K562 (cell line): ENCODE measurements at regions not wholly inside any gene's neighbourhood (a gene's known extent, or its start where the extent isn't known, plus 50 kb on each side); places are given as distances from the start of the nearest gene placed in this dataset.

Source experiments
- ATAC-seq: fragments of 200-7000 bp; cut with Tn5 transposase; 3 replicates; pipeline ENCODE4 v1.9.1; 2020; ENCODE audit warnings: moderate library complexity
- BruUV-seq: library from RNA; stranded (reverse); fragments of 400-500 nt; replicated peaks from 2 replicates; lab custom pipeline; 2021; lab: Mats Ljungman, UMichigan
- CTCF ChIA-PET: fragments of 300-600 bp; formaldehyde crosslinking; extraction: SDS; loops from one replicate; lab custom pipeline; 2021; ENCODE audit warnings: low intra/inter-chr PET ratio; lab: Yijun Ruan, JAX
- POLR2A ChIA-PET: fragments of 300-600, 350-650 bp; sonication (Branson Sonifier 250); formaldehyde crosslinking; extraction: SDS; loops from one replicate; lab custom pipeline; 2021; ENCODE audit warnings: antibody characterized with exemption, inconsistent platforms; lab: Yijun Ruan, JAX
- DNase-seq, 4 experiments: peaks; one replicate each; pipeline versions ENCODE4 v3.0.0 to v3.0.0-alpha.2; 2011 to 2018; ENCODE audit warnings: low spot score in 3 of 4, mixed read lengths in 3 of 4; ENCODE audit errors: extremely low read depth in 1 of 4
- FAIRE-seq: peaks from 2 replicates; lab custom pipeline; 2011; peaks lifted over from hg19 to GRCh38; lab: Jason Lieb, UNC
- H2AFZ ChIP-seq: 2 replicates; pipeline ENCODE4 v1.6.0; 2011; ENCODE audit warnings: low read depth, low read length, control low read depth, inconsistent platforms
- H3K27ac ChIP-seq: fragments of 200-600 bp; 3 replicates; pipeline ENCODE4 v1.8.0; 2011; ENCODE audit warnings: low read depth, mild to moderate bottlenecking, control low read depth, inconsistent platforms, low read length, moderate library complexity, mixed read lengths; ENCODE audit errors: extremely low read depth
- H3K27me3 ChIP-seq, 2 experiments: fragments of 300-600 bp in 1 of 2; 2 replicates in 1 of 2; 3 replicates in 1 of 2; pipeline versions ENCODE4 v1.6.0 to v1.8.0; 2011; ENCODE audit warnings: inconsistent platforms in 2 of 2, low read length in 2 of 2, mild to moderate bottlenecking in 1 of 2, mixed read lengths in 1 of 2, moderate library complexity in 1 of 2; ENCODE audit not compliant: control insufficient read depth in 2 of 2, insufficient read depth in 2 of 2
- H3K36me3 ChIP-seq: fragments of 300-600 bp; 3 replicates; pipeline ENCODE4 v1.8.0; 2011; ENCODE audit warnings: mild to moderate bottlenecking, low read length, inconsistent platforms; ENCODE audit not compliant: control insufficient read depth, insufficient read depth
- H3K4me1 ChIP-seq, 2 experiments: fragments of 200-600 bp in 1 of 2; replicated peaks in 1 of 2; 2 replicates in 1 of 2; 3 replicates in 1 of 2; pipeline versions ENCODE4 v1.5.1 to v1.8.0; 2011; ENCODE audit warnings: inconsistent platforms in 2 of 2, low read length in 2 of 2, mild to moderate bottlenecking in 1 of 2, mixed read lengths in 1 of 2, moderate library complexity in 1 of 2; ENCODE audit not compliant: control insufficient read depth in 2 of 2, insufficient read depth in 2 of 2
- H3K4me2 ChIP-seq: 2 replicates; pipeline ENCODE4 v1.6.1; 2011; ENCODE audit warnings: low read length, control low read depth, inconsistent platforms, mixed read lengths; ENCODE audit not compliant: insufficient read depth
- H3K4me3 ChIP-seq: fragments of 200-600 bp; sonication (generic), shearing (Covaris generic); 2 replicates; pipeline ENCODE4 v1.5.1; 2016; ENCODE audit warnings: control low read depth, inconsistent platforms
- H3K79me2 ChIP-seq: fragments of 200-600 bp; 3 replicates; pipeline ENCODE4 v1.8.0; 2011; ENCODE audit warnings: low read length, inconsistent platforms; ENCODE audit not compliant: control insufficient read depth, insufficient read depth
- H3K9ac ChIP-seq, 2 experiments: 2 replicates each; pipeline versions ENCODE4 v1.6.0 to v1.6.1; 2011; ENCODE audit warnings: low read depth in 2 of 2, low read length in 2 of 2, control low read depth in 1 of 2, inconsistent platforms in 1 of 2, mild to moderate bottlenecking in 1 of 2, mixed read lengths in 1 of 2; ENCODE audit not compliant: insufficient read depth in 1 of 2
- H3K9me1 ChIP-seq: one replicate; pipeline ENCODE4 v1.6.0; 2011; ENCODE audit warnings: inconsistent platforms, mild to moderate bottlenecking, low read length, moderate library complexity; ENCODE audit not compliant: control insufficient read depth, insufficient read depth
- H3K9me3 ChIP-seq: replicated peaks from 2 replicates; pipeline ENCODE4 v1.5.1; 2011; ENCODE audit warnings: low read depth, low read length, inconsistent platforms; ENCODE audit not compliant: control insufficient read depth, insufficient read depth
- H4K20me1 ChIP-seq: replicated peaks from 2 replicates; pipeline ENCODE4 v1.6.1; 2011; ENCODE audit warnings: low read length, inconsistent platforms, mixed read lengths; ENCODE audit not compliant: control insufficient read depth, insufficient read depth
- CSDE1 ChIP-seq, 2 experiments: fragments of 450-650 bp; IDR thresholded peaks; 2 replicates each; pipeline ENCODE4 v1.6.1; 2016; ENCODE audit warnings: mild to moderate bottlenecking in 1 of 2
- E2F8 ChIP-seq: fragments of 450-650 bp; IDR thresholded peaks from 2 replicates; pipeline ENCODE4 v1.7.1; 2018; ENCODE audit warnings: mild to moderate bottlenecking, low read depth; ENCODE audit not compliant: partially characterized antibody
- ETV6 ChIP-seq, 3 experiments: fragments of 150-350 bp in 1 of 3; sonication (generic) in 1 of 3; formaldehyde crosslinking in 1 of 3; IDR thresholded peaks; 2 replicates each; pipeline versions ENCODE4 v1.6.1 to v1.8.0; 2014 to 2022; ENCODE audit warnings: borderline replicate concordance in 2 of 3, low read depth in 2 of 3, antibody characterized with exemption in 1 of 3, low read length in 1 of 3, mild to moderate bottlenecking in 1 of 3, missing genetic modification reagents in 1 of 3
- FOS ChIP-seq: IDR thresholded peaks from 3 replicates; pipeline ENCODE4 v1.6.1; 2011; ENCODE audit not compliant: insufficient read length; ENCODE audit errors: extremely low read depth
- HLTF ChIP-seq: fragments of 450-650 bp; IDR thresholded peaks from 2 replicates; pipeline ENCODE4 v1.6.1; 2016
- HNRNPK ChIP-seq: fragments of 200-400 bp; formaldehyde crosslinking; IDR thresholded peaks from one replicate; pipeline ENCODE4 v1.6.1; 2018; ENCODE audit warnings: mild to moderate bottlenecking, low read depth, low read length; ENCODE audit not compliant: poor library complexity, severe bottlenecking
- MTF1 ChIP-seq: fragments of 250-450 bp; sonication (Bioruptor Pico); IDR thresholded peaks from 2 replicates; pipeline ENCODE4 v1.9.0; 2021; ENCODE audit warnings: moderate library complexity, mild to moderate bottlenecking, inconsistent platforms, borderline replicate concordance
- RFX1 ChIP-seq: fragments of 450-650 bp; IDR thresholded peaks from 2 replicates; pipeline ENCODE4 v1.6.1; 2016; ENCODE audit warnings: mild to moderate bottlenecking, moderate library complexity
- SIRT6 ChIP-seq: IDR thresholded peaks from one replicate; pipeline ENCODE4 v1.6.1; 2012; ENCODE audit warnings: low read depth, mild to moderate bottlenecking, control low read depth, inconsistent platforms, low read length, moderate library complexity
- SMAD4 ChIP-seq: fragments of 250-450 bp; sonication (Bioruptor Pico); conservative IDR thresholded peaks from 2 replicates; pipeline ENCODE4 v1.8.0; 2021; ENCODE audit warnings: inconsistent platforms, mild to moderate bottlenecking, moderate library complexity
- SRSF9 ChIP-seq: fragments of 200-400 bp; formaldehyde crosslinking; IDR thresholded peaks from 2 replicates; pipeline ENCODE4 v1.6.1; 2017; ENCODE audit warnings: low read depth, low read length, borderline replicate concordance
- TCFL5 ChIP-seq: fragments of 250-450 bp; sonication (Bioruptor Pico); conservative IDR thresholded peaks from 2 replicates; pipeline ENCODE4 v1.6.1; 2021; ENCODE audit warnings: mild to moderate bottlenecking, moderate library complexity, matching md5 sums
- TRIM28 ChIP-seq: fragments of 450-650 bp; IDR thresholded peaks from 2 replicates; pipeline ENCODE4 v1.6.1; 2017
- U2AF2 ChIP-seq: fragments of 200-400 bp; formaldehyde crosslinking; optimal IDR thresholded peaks from 2 replicates; pipeline ENCODE3; 2017; ENCODE audit warnings: low read depth, mild to moderate bottlenecking, low read length
- ZBED1 ChIP-seq: IDR thresholded peaks from 2 replicates; pipeline ENCODE4 v1.6.1; 2014
- ZC3H8 ChIP-seq: fragments of 450-650 bp; IDR thresholded peaks from 2 replicates; pipeline ENCODE4 v1.6.1; 2017
- ZNF175 ChIP-seq: fragments of 200-800 bp; sonication (Bioruptor generic); IDR thresholded peaks from 2 replicates; pipeline ENCODE4 v1.6.1; 2016; ENCODE audit warnings: low read depth, mild to moderate bottlenecking, missing genetic modification characterization, missing compliant biosample characterization
- ZNF561 ChIP-seq: fragments of 450-650 bp; formaldehyde crosslinking; conservative IDR thresholded peaks from 2 replicates; pipeline ENCODE4 v1.4.0; 2020; ENCODE audit warnings: mild to moderate bottlenecking, moderate library complexity
- WGBS: fragments of 100-300 bp; shearing (Covaris generic); methylation state at CpG from one replicate; pipeline ENCODE4 v1.1.6; 2016; ENCODE audit warnings: low coverage, mixed read lengths; ENCODE audit not compliant: insufficient coverage; ENCODE audit errors: missing lambda C conversion rate; 5-methylcytosine and 5-hydroxymethylcytosine counted together
- in situ Hi-C: fragments of 300-500 bp; cut with MboI; formaldehyde crosslinking; loops from 4 replicates; pipeline ENCODE4 v1.15.0; 2018; ENCODE audit warnings: inconsistent platforms, mixed read lengths
- intact Hi-C: fragments of 100-400 bp; cut with micrococcal nuclease; formaldehyde crosslinking; loops from 2 replicates; pipeline ENCODE4 v1.14.2; 2022
- TF ChIP-seq, protein P1 (sequence below): fragments of 450-650 bp; formaldehyde crosslinking; IDR thresholded peaks from 2 replicates; pipeline ENCODE4 v1.4.0; 2022; ENCODE audit warnings: mild to moderate bottlenecking, moderate library complexity

DNA sequence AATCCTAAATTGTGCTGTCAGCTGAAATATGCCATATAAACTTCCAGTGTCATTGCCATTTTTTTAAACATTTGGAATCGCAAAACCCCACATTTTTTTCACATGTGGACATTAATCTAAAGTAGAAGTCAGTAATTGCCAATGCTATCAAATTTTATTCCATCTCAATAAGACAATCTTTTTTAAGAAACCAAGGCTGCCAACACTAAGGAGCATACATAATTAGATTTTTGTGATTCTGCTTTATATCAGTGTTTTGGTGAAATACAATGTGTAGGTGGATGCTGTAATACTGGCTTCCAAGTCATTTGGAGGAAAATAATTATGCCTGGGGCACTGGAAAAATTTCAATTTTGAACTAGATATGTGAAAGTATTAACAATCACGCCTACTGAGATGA lies 256.7 kb downstream of the ZPLD1 start (continued):
- no peak for TF ChIP-seq ETV6 (IDR thresholded peaks at IDR 0.05; ENCODE audit: borderline replicate concordance in 1 of 2, low read depth in 2 of 2, low read length in 1 of 2)
- TF ChIP-seq ETV6 (CRISPR knock-in tag; IDR thresholded peaks at IDR 0.05; ENCODE audit: borderline replicate concordance) = no peak
- TF ChIP-seq SRSF9 = no peak
- TF ChIP-seq, protein P1, sequence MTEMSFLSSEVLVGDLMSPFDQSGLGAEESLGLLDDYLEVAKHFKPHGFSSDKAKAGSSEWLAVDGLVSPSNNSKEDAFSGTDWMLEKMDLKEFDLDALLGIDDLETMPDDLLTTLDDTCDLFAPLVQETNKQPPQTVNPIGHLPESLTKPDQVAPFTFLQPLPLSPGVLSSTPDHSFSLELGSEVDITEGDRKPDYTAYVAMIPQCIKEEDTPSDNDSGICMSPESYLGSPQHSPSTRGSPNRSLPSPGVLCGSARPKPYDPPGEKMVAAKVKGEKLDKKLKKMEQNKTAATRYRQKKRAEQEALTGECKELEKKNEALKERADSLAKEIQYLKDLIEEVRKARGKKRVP = no peak
- no peak for TF ChIP-seq ZNF175 (CRISPR knock-in tag)
- no peak for TF ChIP-seq ZBED1
- TF ChIP-seq HNRNPK = no peak
- no peak for TF ChIP-seq SIRT6
- no peak for TF ChIP-seq TCFL5 (CRISPR knock-in tag)
- TF ChIP-seq ZC3H8 = no peak
- TF ChIP-seq FOS = no peak

DNA sequence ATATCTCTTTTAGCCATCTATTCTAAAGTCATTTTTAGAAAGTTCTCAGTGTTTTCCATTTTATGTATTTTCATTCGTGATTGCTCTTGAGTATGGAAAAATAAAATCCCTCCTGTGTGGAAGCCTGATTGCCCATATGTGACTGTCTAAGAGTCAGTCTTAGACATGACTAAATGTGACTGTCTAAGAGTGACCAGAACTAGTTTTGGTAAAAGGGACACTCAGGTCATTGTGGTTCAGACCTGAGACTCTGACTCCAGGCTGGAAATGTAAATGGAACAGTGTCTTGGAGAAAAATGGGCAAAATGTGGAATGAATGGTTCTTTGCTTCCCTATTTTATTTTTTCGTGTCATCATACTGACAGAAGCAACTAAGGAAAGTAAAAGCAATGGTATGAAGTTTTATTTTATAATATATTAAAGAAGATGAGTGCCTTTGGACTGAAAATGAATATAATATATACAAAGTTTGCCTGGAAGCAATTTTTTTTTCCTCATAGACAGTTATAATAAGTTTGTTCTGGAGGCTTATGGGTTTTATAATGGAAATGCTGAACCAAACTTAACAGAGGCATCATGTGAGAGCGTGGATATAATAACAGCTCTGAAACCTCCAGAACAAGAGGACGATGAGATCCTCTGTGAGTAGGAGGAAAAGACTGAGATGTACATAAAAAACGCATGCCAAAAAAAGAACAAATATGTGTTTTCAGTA lies 264.4 kb downstream of the ZPLD1 start:
- no peak overlapping the region for H3K4me2 ChIP-seq
- BruUV-seq = no TSS peak
- intact Hi-C loops = no loop called here
- H2AFZ ChIP-seq = no peak overlapping the region
- no peaks in the 10 kb centered on the region for H3K79me2 ChIP-seq
- in situ Hi-C loops = no loop called here
- no peaks in the 10 kb centered on the region for H3K27me3 ChIP-seq
- ChIA-PET CTCF (no interaction called here), POLR2A (no interaction called here)
- FAIRE-seq (no peak), ATAC-seq (no peak), DNase-seq (no peak)
- 4% methylated on average over 4 of the region's 5 CpGs for WGBS
- H3K27ac ChIP-seq = no peak overlapping the region
- H3K9me1 ChIP-seq = no peaks in the 10 kb centered on the region
- no peaks in the 10 kb centered on the region for H4K20me1 ChIP-seq
- H3K4me3 ChIP-seq = no peak overlapping the region
- H3K36me3 ChIP-seq = no peaks in the 10 kb centered on the region
- no peaks in the 10 kb centered on the region for H3K4me1 ChIP-seq
- no peak overlapping the region for H3K9ac ChIP-seq
- no peaks in the 10 kb centered on the region for H3K9me3 ChIP-seq
- TF ChIP-seq HLTF (no peak), ZNF561 (CRISPR knock-in tag) (no peak), MTF1 (CRISPR knock-in tag) (no peak), RFX1 (no peak), U2AF2 (no peak), TRIM28 (no peak), SMAD4 (CRISPR knock-in tag) (no peak), E2F8 (no peak), CSDE1 (IDR thresholded peaks at IDR 0.05) (no peak)
